Liver (tissue), 8 donors: ENCODE measurements at regions not wholly inside any gene's neighbourhood (a gene's known extent, or its start where the extent isn't known, plus 50 kb on each side); places are given as distances from the start of the nearest gene placed in this dataset.

Experiments
- DNase-seq: peaks from one replicate; pipeline ENCODE4 v3.0.0-alpha.2; 2017; ENCODE audit warnings: low spot score
- H3K27ac ChIP-seq, 2 donors: one replicate each; pipeline ENCODE4 v1.7.0; 2013; ENCODE audit warnings: inconsistent platforms in 2 of 2, low read length in 2 of 2, control low read depth in 1 of 2, low read depth in 1 of 2, mild to moderate bottlenecking in 1 of 2
- H3K27me3 ChIP-seq, 4 donors: one replicate each; pipeline versions ENCODE4 v1.6.1 to v1.7.0; 2013; ENCODE audit warnings: low read length in 3 of 4, inconsistent platforms in 1 of 4, mild to moderate bottlenecking in 1 of 4, moderate library complexity in 1 of 4; ENCODE audit not compliant: control insufficient read depth in 4 of 4, insufficient read depth in 4 of 4
- H3K36me3 ChIP-seq, 4 donors: one replicate each; pipeline versions ENCODE4 v1.6.1 to v1.7.0; 2013; ENCODE audit warnings: low read length in 3 of 4, mild to moderate bottlenecking in 3 of 4, low read depth in 1 of 4, moderate library complexity in 1 of 4; ENCODE audit not compliant: control insufficient read depth in 4 of 4, insufficient read depth in 3 of 4
- H3K4me1 ChIP-seq, 4 donors: one replicate each; pipeline versions ENCODE4 v1.6.1 to v1.7.0; 2013; ENCODE audit warnings: low read length in 3 of 4, mild to moderate bottlenecking in 3 of 4, moderate library complexity in 1 of 4; ENCODE audit not compliant: control insufficient read depth in 4 of 4, insufficient read depth in 4 of 4
- H3K4me3 ChIP-seq, 3 donors: one replicate each; pipeline versions ENCODE4 v1.6.1 to v1.7.0; 2013; ENCODE audit warnings: low read length in 3 of 3, control low read depth in 1 of 3, low read depth in 1 of 3, mild to moderate bottlenecking in 1 of 3
- H3K9ac ChIP-seq, 2 donors: one replicate each; pipeline ENCODE4 v1.7.0; 2013; ENCODE audit warnings: low read length in 2 of 2, mild to moderate bottlenecking in 2 of 2, moderate library complexity in 2 of 2, control low read depth in 1 of 2, low read depth in 1 of 2
- H3K9me3 ChIP-seq, 4 donors: one replicate each; pipeline versions ENCODE4 v1.6.1 to v1.7.0; 2013; ENCODE audit warnings: low read length in 3 of 4; ENCODE audit not compliant: control insufficient read depth in 4 of 4
- ATF3 ChIP-seq: IDR thresholded peaks from 2 replicates; pipeline ENCODE4 v1.6.1; 2016; ENCODE audit warnings: antibody characterized with exemption
- CTCF ChIP-seq: fragments of 150-350 bp; IDR thresholded peaks from 2 replicates; pipeline ENCODE4 v1.5.1; 2017; ENCODE audit warnings: improper control_type of control experiment, low read depth, low read length; ENCODE audit not compliant: missing input control
- EGR1 ChIP-seq, 2 donors: IDR thresholded peaks; 2 replicates each; pipeline ENCODE4 v1.6.1; 2016 to 2018; ENCODE audit warnings: antibody characterized with exemption in 2 of 2, low read depth in 2 of 2
- FOXA1 ChIP-seq: IDR thresholded peaks from 2 replicates; pipeline ENCODE4 v1.6.1; 2016; ENCODE audit warnings: antibody characterized with exemption
- FOXA2 ChIP-seq: IDR thresholded peaks from 2 replicates; pipeline ENCODE4 v1.6.1; 2016; ENCODE audit warnings: antibody characterized with exemption
- GABPA ChIP-seq, 2 donors: IDR thresholded peaks in 1 of 2; conservative IDR thresholded peaks in 1 of 2; 2 replicates each; pipeline ENCODE4 v1.6.1; 2016; ENCODE audit warnings: antibody characterized with exemption in 2 of 2, mild to moderate bottlenecking in 1 of 2, moderate library complexity in 1 of 2
- HNF4A ChIP-seq, 2 donors: conservative IDR thresholded peaks; 2 replicates each; pipeline ENCODE4 v1.6.1; 2016; ENCODE audit warnings: antibody characterized with exemption in 2 of 2, mild to moderate bottlenecking in 2 of 2
- HNF4G ChIP-seq: IDR thresholded peaks from 2 replicates; pipeline ENCODE4 v1.6.1; 2016; ENCODE audit warnings: antibody characterized with exemption
- JUND ChIP-seq, 2 donors: IDR thresholded peaks; 2 replicates each; pipeline ENCODE4 v1.6.1; 2016; ENCODE audit warnings: antibody characterized with exemption in 2 of 2
- MAX ChIP-seq: IDR thresholded peaks from 2 replicates; pipeline ENCODE4 v1.6.1; 2016; ENCODE audit warnings: antibody characterized with exemption
- NR2F2 ChIP-seq: IDR thresholded peaks from 2 replicates; pipeline ENCODE4 v1.6.1; 2016; ENCODE audit warnings: antibody characterized with exemption
- RAD21 ChIP-seq, 2 donors: IDR thresholded peaks; 2 replicates each; pipeline ENCODE4 v1.6.1; 2016; ENCODE audit warnings: antibody characterized with exemption in 2 of 2, mild to moderate bottlenecking in 2 of 2
- REST ChIP-seq: IDR thresholded peaks from 2 replicates; pipeline ENCODE4 v1.6.1; 2016; ENCODE audit warnings: antibody characterized with exemption, mild to moderate bottlenecking
- RXRA ChIP-seq, 2 donors: IDR thresholded peaks; 2 replicates each; pipeline ENCODE4 v1.6.1; 2017 to 2018; ENCODE audit warnings: antibody characterized with exemption in 2 of 2, mild to moderate bottlenecking in 1 of 2
- TAF1 ChIP-seq: conservative IDR thresholded peaks from 2 replicates; pipeline ENCODE4 v1.6.1; 2016; ENCODE audit warnings: antibody characterized with exemption, mild to moderate bottlenecking
- YY1 ChIP-seq: IDR thresholded peaks from 2 replicates; pipeline ENCODE4 v1.6.1; 2016; ENCODE audit warnings: antibody characterized with exemption, mild to moderate bottlenecking
- ZBTB33 ChIP-seq: IDR thresholded peaks from 2 replicates; pipeline ENCODE4 v1.6.1; 2016; ENCODE audit warnings: antibody characterized with exemption
- WGBS: extraction: QIAGEN DNeasy Blood & Tissue Kit; methylation state at CpG from one replicate; pipeline ENCODE4 v1.1.7; 2013; 5-methylcytosine and 5-hydroxymethylcytosine counted together
- donor health status: healthy.
- donor health status: healthy.
- donor health status: healthy.
- donor health status: healthy.
- donor health status: healthy.

GRCh38 chr2:217742276-217742675, 260.5 kb downstream of the TNS1 start:
- H3K4me1 ChIP-seq, result no peaks in the 10 kb centered on the region
- no peak overlapping the region for H3K9ac ChIP-seq
- no peak overlapping the region for H3K4me3 ChIP-seq
- no peak for DNase-seq
- no peak for TF ChIP-seq REST
- no peak for TF ChIP-seq EGR1 (IDR thresholded peaks at IDR 0.05; ENCODE audit: low read depth in 2 of 2)
- no peak for TF ChIP-seq HNF4A (conservative IDR thresholded peaks at IDR 0.05)
- no peak for TF ChIP-seq YY1
- no peak for TF ChIP-seq GABPA (IDR thresholded peaks at IDR 0.05 in 1 of 2, conservative IDR thresholded peaks at IDR 0.05 in 1 of 2)
- no peak for TF ChIP-seq ATF3
- TF ChIP-seq HNF4G, result no peak
- TF ChIP-seq CTCF, result no peak
- no peak for TF ChIP-seq RAD21 (IDR thresholded peaks at IDR 0.05)
- no peak for TF ChIP-seq MAX
- TF ChIP-seq ZBTB33, result no peak
- TF ChIP-seq TAF1, result no peak
- peaks cover 0 to 2% (median 0%) of the 10 kb centered on the region in 4 donors for H3K36me3 ChIP-seq
- no peaks in the 10 kb centered on the region for H3K27me3 ChIP-seq
- H3K9me3 ChIP-seq, result no peaks in the 10 kb centered on the region
- no peak overlapping the region for H3K27ac ChIP-seq
- 83% methylated on average over 4 of the region's 4 CpGs for WGBS

- H3K4me1 ChIP-seq, result no peaks in the 10 kb centered on the region
- no peak for TF ChIP-seq HNF4A (conservative IDR thresholded peaks at IDR 0.05)
- TF ChIP-seq RAD21 (IDR thresholded peaks at IDR 0.05), result no peak
- TF ChIP-seq YY1, result no peak
- TF ChIP-seq MAX, result no peak
- no peak for TF ChIP-seq NR2F2
- no peak for TF ChIP-seq JUND (IDR thresholded peaks at IDR 0.05)
- no peak for TF ChIP-seq RXRA (IDR thresholded peaks at IDR 0.05)
- TF ChIP-seq CTCF, result no peak
- no peak for TF ChIP-seq ATF3
- TF ChIP-seq FOXA2, result no peak
- no peak for TF ChIP-seq FOXA1
- no peak for TF ChIP-seq GABPA (IDR thresholded peaks at IDR 0.05 in 1 of 2, conservative IDR thresholded peaks at IDR 0.05 in 1 of 2)
- no peak for TF ChIP-seq ZBTB33
- H3K36me3 ChIP-seq, result peaks cover 0 to 2% (median 0%) of the 10 kb centered on the region in 4 donors
- no peak overlapping the region for H3K27ac ChIP-seq
- WGBS, result 97% methylated on average over 6 of the region's 6 CpGs
- H3K9me3 ChIP-seq, result no peaks in the 10 kb centered on the region
- H3K4me3 ChIP-seq, result no peak overlapping the region
- no peak overlapping the region for H3K9ac ChIP-seq
- H3K27me3 ChIP-seq, result no peaks in the 10 kb centered on the region
- no peak for DNase-seq
Observed at GRCh38 chr2:217741381-217741955, 261.3 kb downstream of the TNS1 start.
